Effector memory CD8-positive, alpha-beta T cell (primary cell): ENCODE measurements at regions not wholly inside any gene's neighbourhood (a gene's known extent, or its start where the extent isn't known, plus 50 kb on each side); places are given as distances from the start of the nearest gene placed in this dataset.
"Not testable (repeated sequence)": the region's sequence is repeated elsewhere in the genome, so short reads cannot be mapped to it uniquely, and the experiment has no call there.

Experiments
- ATAC-seq: fragments of 150-1000 bp; cut with Tn5 transposase; replicated peaks from 2 replicates; pipeline ENCODE4 v1.10.0; 2021; ENCODE audit warnings: mild to moderate bottlenecking, moderate library complexity
- DNase-seq, 3 experiments: peaks; one replicate each; pipeline ENCODE4 v3.0.0; 2021
- H3K27ac Mint-ChIP-seq, 2 donors: one replicate each; pipeline ENCODE4 v1.8.0; 2022; ENCODE audit warnings: mild to moderate bottlenecking in 2 of 2, mixed read lengths in 2 of 2, moderate library complexity in 2 of 2
- H3K27me3 Mint-ChIP-seq, 2 donors: one replicate each; pipeline ENCODE4 v1.8.0; 2022; ENCODE audit warnings: mixed read lengths in 2 of 2
- H3K36me3 Mint-ChIP-seq: one replicate; pipeline ENCODE4 v1.8.0; 2022; ENCODE audit warnings: mild to moderate bottlenecking, moderate library complexity, mixed read lengths; ENCODE audit not compliant: insufficient read depth
- H3K4me1 Mint-ChIP-seq, 2 donors: one replicate each; pipeline ENCODE4 v1.8.0; 2022; ENCODE audit warnings: low read depth in 2 of 2, mixed read lengths in 2 of 2
- H3K4me3 Mint-ChIP-seq, 2 donors: one replicate each; pipeline ENCODE4 v1.8.0; 2022; ENCODE audit warnings: mild to moderate bottlenecking in 2 of 2, mixed read lengths in 2 of 2, moderate library complexity in 2 of 2
- H3K9me3 Mint-ChIP-seq, 2 donors: one replicate each; pipeline ENCODE4 v1.8.0; 2022; ENCODE audit warnings: mixed read lengths in 2 of 2

DNA sequence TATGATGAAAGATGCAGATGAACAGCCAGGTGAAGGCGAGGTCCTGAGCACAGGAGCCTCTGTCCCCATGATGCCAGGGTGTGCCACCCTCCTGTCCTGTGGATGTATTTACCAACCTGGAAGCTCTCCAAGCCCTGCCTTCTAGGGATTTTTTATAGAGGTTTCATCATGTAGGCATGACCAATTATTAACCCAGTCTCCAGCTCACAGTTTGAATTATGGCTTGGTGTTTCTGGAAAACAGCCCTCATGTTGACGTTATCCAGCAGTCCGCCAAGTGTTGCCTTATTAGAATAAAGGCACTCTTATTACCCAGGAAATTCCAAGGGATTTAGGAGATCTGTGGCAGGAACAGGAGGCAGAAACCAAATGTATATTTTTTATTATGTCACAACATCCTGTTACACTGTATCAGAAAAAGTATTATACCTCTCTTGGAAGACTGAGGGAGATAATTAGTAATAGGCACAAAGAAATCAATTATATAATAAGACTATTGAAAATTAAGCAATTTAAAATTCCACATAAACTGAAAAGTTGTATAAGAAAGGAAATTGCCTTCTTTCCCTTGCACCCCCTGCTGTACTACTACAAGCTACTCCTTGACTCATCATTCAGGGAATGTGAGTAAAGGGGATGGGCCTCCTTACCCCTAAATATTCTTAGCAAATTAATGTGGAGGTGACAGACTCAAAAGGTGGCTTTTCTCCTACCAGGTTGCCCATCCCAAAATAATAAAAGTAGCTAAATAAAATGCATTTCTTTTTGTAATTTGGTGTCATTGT is 129.6 kb downstream of the ZNF330 start:
- Mint-ChIP-seq H3K27ac (no peak overlapping the region), H3K36me3 (peaks cover 2% of the 10 kb centered on the region), H3K27me3 (peaks cover 0 to 14% of the 10 kb centered on the region in 2 donors), H3K9me3 (no peaks in the 10 kb centered on the region), H3K4me3 (no peak overlapping the region), H3K4me1 (peaks cover 0 to 7% of the 10 kb centered on the region in 2 donors)
- DNase-seq = no peak
- no peak for ATAC-seq

DNA sequence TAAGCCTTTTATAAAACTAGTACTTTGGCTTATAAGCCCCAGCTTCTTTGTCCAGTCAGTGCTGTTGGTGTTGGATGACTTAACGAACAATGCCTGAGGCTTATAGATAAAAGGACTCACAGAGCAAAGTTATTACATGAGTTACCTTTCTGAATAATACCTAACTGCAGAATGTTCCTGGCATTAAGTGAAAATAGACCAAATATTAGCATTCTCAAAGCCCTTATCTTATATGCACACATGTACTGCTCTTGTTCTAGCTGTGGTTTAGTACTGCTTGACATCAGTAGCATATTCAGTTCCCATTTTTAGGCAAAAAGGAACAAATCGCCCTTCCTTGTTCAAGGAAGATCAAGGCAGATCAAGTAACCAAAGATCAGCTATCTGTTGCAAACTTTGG is 131.6 kb downstream of the ZNF330 start:
- no peaks in the 10 kb centered on the region for H3K9me3 Mint-ChIP-seq
- H3K4me1 Mint-ChIP-seq = peaks cover 0 to 7% of the 10 kb centered on the region in 2 donors
- H3K27me3 Mint-ChIP-seq = peaks cover 0 to 14% of the 10 kb centered on the region in 2 donors
- H3K27ac Mint-ChIP-seq = no peak overlapping the region
- H3K36me3 Mint-ChIP-seq = peaks cover under 1% of the 10 kb centered on the region
- H3K4me3 Mint-ChIP-seq = no peak overlapping the region
- no peak for DNase-seq
- ATAC-seq = no peak

DNA sequence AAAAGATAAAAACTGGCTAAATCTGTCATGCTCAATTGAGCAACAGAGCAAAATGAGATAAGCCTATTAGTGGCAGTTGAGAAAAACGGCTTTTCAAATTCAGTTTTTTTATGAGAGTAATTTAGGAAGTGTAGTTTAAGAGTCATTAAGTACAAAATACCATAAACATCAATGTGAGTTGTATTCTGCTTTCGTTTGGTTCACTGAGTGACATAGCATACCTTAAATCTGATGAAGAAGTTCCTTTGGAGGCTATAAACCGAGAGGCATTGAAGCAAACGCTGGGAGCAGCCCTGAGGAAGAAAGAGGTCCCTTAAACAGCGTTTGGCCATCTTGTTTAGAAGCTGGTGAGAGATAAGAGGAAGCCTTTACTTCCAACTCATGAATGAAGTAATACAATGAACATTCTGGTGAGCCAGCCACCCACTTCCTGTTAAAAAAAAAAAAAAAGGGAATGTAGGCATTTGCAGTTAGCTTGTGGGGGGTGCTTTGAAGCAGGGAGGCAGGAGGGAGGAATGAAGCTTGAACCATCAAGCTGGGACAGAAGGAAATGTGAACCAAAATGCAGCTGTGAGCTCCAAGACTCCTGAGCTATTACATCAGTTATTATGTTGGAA is 132.3 kb downstream of the ZNF330 start:
- Mint-ChIP-seq H3K27me3 (peaks cover 0 to 14% of the 10 kb centered on the region in 2 donors), H3K9me3 (no peaks in the 10 kb centered on the region), H3K4me1 (peaks cover 0 to 7% of the 10 kb centered on the region in 2 donors), H3K36me3 (no peaks in the 10 kb centered on the region), H3K27ac (no peak overlapping the region), H3K4me3 (no peak overlapping the region)
- ATAC-seq (no peak), DNase-seq (no peak)

DNA sequence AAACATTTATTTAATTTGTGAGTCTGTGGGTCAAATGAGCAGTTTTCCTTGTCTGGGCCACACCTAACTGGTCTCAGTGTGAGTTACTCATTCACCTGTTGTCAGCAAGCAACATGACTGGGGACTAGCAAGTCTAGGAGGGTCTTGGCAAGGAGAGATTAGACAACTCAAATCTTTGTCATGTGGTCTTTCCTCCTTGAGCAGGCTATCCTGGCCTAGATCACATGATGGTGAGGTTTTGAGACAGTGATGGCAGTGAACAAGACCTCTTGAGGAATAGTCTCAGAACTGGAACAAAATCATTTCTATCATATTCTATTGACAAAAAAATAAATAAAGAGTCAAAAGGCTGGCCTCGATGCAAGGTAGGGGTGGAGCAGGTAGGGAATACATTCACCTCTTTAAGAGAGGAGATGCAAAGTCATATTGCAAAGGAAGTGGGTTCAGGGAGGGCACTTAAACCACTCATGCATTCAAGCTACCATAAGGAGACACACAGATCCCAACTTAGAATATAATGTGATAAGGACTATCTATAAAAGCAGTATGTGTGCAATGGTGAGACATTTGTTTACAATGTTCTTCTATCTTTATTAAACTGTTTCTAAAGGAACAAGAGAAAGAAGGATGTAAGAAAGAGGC is 135.7 kb downstream of the ZNF330 start:
- DNase-seq (no peak), ATAC-seq (no peak)
- H3K27me3 Mint-ChIP-seq = peaks cover 0 to 10% of the 10 kb centered on the region in 2 donors
- peaks cover 0 to 3% of the 10 kb centered on the region in 2 donors for H3K4me1 Mint-ChIP-seq
- no peak overlapping the region for H3K27ac Mint-ChIP-seq
- peaks cover 2 to 7% of the 10 kb centered on the region in 2 donors for H3K9me3 Mint-ChIP-seq
- no peak overlapping the region for H3K4me3 Mint-ChIP-seq
- H3K36me3 Mint-ChIP-seq = no peaks in the 10 kb centered on the region

DNA sequence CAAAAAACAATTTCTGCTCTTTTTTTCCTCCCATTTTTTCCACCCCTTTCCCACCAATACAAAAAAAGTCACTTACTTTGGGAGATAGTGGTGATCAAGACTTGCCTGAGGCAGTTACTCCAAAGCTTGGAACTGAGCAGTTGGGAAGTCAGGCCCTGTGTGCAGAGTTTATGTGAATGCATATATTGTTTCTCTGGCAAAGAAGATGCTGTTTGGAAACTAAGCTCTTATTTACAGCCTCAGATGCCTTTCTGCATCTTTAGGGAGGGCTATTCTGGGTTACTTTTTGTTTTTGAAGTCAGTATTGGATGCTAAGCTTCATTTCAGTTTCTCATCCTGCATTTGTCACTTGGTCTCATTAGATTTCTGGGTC is 136.3 kb downstream of the ZNF330 start:
- H3K36me3 Mint-ChIP-seq = no peaks in the 10 kb centered on the region
- peaks cover 0 to 10% of the 10 kb centered on the region in 2 donors for H3K27me3 Mint-ChIP-seq
- peaks cover 2 to 7% of the 10 kb centered on the region in 2 donors for H3K9me3 Mint-ChIP-seq
- no peak overlapping the region for H3K4me3 Mint-ChIP-seq
- ATAC-seq (no peak), DNase-seq (no peak)
- H3K27ac Mint-ChIP-seq = no peak overlapping the region
- H3K4me1 Mint-ChIP-seq = peaks cover 0 to 3% of the 10 kb centered on the region in 2 donors

DNA sequence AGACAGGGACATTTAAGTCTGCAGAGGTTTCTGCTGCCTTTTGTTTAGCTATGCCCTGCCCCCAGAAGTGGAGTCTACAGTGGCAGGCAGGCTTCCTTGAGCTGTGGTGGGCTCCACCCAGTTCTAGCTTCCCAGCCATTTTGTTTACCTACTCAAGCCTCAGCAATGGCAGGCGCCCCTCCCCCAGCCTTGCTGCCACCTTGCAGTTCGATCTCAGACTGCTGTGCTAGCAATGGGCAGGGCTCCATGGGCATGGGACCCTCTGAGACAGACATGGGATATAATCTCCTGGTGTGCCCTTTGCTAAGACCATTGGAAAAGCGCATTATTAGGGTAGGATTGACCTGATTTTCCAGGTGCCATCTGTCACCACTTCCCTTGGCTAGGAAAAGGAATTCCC is 147.5 kb downstream of the ZNF330 start:
- not testable (repeated sequence) for H3K4me3 Mint-ChIP-seq, H3K27ac Mint-ChIP-seq, H3K9me3 Mint-ChIP-seq, DNase-seq, H3K36me3 Mint-ChIP-seq, H3K4me1 Mint-ChIP-seq, H3K27me3 Mint-ChIP-seq, ATAC-seq

DNA sequence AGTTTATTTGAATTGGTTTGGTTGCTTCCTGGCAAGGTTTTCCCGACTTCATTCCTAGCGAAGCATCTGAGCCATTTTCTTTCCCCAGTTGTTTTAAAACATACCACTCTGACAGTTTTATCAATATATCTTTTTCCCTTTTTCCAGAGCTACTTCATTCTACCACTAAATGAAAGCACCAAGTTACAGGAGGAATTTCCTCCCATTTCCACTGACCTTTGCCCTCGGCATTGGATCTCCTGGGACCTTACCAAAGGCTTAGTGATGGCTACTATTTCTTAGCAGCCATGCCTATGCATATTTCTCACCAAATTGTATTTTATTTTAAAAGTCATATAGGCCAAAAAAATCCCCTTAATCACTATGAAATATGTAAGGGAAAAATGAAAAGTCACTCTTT is 150.5 kb downstream of the ZNF330 start:
- no peak overlapping the region for H3K4me3 Mint-ChIP-seq
- no peaks in the 10 kb centered on the region for H3K36me3 Mint-ChIP-seq
- no peaks in the 10 kb centered on the region for H3K4me1 Mint-ChIP-seq
- DNase-seq (no peak), ATAC-seq (no peak)
- peaks cover 0 to 8% of the 10 kb centered on the region in 2 donors for H3K9me3 Mint-ChIP-seq
- H3K27me3 Mint-ChIP-seq = peaks cover 11 to 33% of the 10 kb centered on the region in 2 donors
- H3K27ac Mint-ChIP-seq = no peak overlapping the region

DNA sequence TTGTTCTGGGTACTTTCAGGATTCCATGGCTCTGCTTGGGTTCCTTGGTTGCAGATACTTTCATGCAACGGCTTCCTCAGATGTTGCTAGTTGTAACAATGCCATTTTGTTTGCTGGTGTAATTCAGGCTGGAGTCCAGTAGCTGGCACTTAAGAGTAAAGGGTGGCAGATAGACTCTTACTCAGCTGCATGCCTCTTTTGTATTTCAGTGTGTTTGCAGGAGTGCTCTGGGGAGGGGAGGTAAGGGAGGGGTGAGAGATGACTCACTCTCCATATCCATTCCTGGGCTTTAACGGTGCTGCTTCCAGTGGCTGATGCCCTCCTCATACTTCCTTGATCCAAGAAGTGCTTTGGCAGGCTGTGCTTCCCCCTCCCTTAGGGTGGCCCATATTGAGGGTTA is 155.2 kb downstream of the ZNF330 start:
- Mint-ChIP-seq H3K27ac (no peak overlapping the region), H3K4me3 (no peak overlapping the region), H3K27me3 (peaks cover 11 to 27% of the 10 kb centered on the region in 2 donors), H3K9me3 (peaks cover 1 to 6% of the 10 kb centered on the region in 2 donors), H3K36me3 (no peaks in the 10 kb centered on the region), H3K4me1 (no peaks in the 10 kb centered on the region)
- DNase-seq (no peak), ATAC-seq (no peak)

DNA sequence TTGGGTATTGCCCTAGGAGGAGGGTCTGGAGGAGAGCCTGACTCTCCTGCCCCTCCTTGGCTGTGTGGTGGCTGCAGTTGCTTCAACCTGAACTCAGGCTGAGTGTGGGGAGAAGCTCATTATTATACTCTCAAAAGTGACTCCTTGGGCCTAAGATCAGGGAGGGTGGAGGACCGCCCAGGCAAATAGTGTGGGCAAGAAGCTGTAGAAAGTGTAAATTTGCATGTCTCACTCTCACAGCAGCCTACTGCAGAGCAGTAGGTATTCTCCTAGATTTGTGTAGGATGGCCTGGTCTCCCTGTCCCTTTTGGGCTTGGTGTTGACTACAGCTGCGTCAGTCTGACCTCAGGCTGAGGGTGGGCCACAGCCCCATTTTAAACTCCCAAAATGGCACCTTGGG is 156.1 kb downstream of the ZNF330 start:
- Mint-ChIP-seq H3K4me1 (no peaks in the 10 kb centered on the region), H3K27ac (no peak overlapping the region), H3K36me3 (no peaks in the 10 kb centered on the region), H3K4me3 (no peak overlapping the region), H3K27me3 (peaks cover 11 to 27% of the 10 kb centered on the region in 2 donors), H3K9me3 (peaks cover 1 to 8% of the 10 kb centered on the region in 2 donors)
- ATAC-seq (no peak), DNase-seq (no peak)

DNA sequence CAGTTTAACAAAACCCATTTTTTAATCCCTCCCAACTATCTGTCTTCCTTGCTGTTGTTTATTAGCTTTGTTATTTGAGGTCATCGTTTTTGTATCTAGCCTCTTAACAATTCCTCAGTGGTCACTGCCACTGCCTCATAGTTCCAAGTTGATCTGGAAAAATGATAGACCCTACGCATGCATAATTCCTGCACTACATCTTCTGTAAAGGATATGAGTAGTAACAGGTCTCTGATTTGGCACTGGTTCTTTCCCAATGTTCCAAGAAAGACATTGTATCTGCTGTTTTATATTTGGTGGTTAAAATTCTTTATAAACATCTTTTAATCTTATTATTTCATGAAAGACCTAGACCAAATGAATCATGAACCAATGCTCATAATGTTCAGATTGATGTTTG is 166.6 kb downstream of the ZNF330 start:
- H3K27me3 Mint-ChIP-seq = no peaks in the 10 kb centered on the region
- ATAC-seq = no peak
- H3K4me1 Mint-ChIP-seq = no peaks in the 10 kb centered on the region
- H3K4me3 Mint-ChIP-seq = no peak overlapping the region
- H3K36me3 Mint-ChIP-seq = no peaks in the 10 kb centered on the region
- no peak for DNase-seq
- peaks cover 0 to 1% of the 10 kb centered on the region in 2 donors for H3K9me3 Mint-ChIP-seq
- no peak overlapping the region for H3K27ac Mint-ChIP-seq

DNA sequence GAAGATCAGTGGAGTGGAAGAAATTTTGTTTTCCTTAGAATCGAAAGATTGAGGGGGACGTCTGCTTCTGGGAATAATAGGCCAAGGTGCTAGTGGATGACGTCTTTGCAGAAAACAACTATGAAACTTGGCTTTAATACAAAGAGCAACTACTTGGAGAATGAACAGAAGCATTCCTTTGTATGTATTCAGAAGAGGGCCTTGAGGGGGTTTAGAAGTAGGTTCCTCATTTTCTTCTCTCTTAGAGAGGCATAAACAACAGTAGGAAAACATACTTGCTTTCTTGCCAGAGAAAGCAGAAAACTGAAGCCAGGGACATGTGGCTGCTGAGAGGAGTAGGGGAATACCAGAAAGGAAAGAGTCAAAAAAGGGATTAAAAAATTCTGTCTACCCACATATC is 167.8 kb downstream of the ZNF330 start:
- no peaks in the 10 kb centered on the region for H3K27me3 Mint-ChIP-seq

DNA sequence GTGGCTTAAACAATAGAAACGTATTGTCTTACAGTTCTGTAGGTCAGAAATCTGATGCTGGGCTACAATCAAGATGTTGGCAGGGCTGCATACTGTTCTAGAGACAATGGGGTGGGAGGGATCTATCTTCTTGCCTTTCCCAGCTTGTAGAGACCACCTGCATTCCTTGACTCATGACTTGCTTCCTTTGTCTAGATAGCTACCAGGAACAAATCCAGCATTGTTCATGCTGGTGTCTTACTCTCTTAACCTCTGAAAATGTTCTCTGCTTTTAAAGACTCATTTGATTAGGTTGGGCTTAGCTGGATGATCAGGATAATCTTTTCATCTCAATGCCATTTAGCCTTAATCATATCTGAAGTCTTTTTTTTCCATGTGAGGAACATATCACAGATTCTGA is 169.0 kb downstream of the ZNF330 start:
- no peak overlapping the region for H3K4me3 Mint-ChIP-seq
- H3K27me3 Mint-ChIP-seq = no peaks in the 10 kb centered on the region
- no peaks in the 10 kb centered on the region for H3K4me1 Mint-ChIP-seq
- no peaks in the 10 kb centered on the region for H3K36me3 Mint-ChIP-seq
- DNase-seq = no peak
- ATAC-seq = no peak
- no peak overlapping the region for H3K27ac Mint-ChIP-seq
- H3K9me3 Mint-ChIP-seq = no peaks in the 10 kb centered on the region

More for the DNA sequence above, 167.8 kb downstream of the ZNF330 start:
- ATAC-seq = no peak
- Mint-ChIP-seq H3K9me3 (no peaks in the 10 kb centered on the region), H3K36me3 (no peaks in the 10 kb centered on the region), H3K4me1 (no peaks in the 10 kb centered on the region), H3K4me3 (no peak overlapping the region), H3K27ac (no peak overlapping the region)
- DNase-seq = no peak

DNA sequence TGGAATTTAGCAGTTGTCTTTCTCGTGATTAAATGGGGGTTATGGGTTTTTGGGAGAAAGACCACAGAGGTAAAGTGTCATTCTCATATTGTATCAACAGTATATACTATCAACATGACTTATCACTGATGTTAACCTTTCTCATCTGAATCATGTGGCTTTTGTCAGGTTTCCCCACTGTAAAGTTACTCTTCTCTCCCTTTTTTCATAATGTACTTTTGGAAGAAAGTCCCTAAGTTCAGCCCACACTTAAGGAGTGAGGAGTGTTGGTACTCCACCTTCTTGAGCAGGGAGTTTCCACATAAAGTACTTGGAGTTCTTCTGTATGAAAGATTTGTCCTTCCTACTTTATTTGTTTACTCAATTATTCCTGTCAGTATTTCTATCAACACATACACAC is 169.9 kb downstream of the ZNF330 start:
- Mint-ChIP-seq H3K4me3 (no peak overlapping the region), H3K27me3 (no peaks in the 10 kb centered on the region), H3K9me3 (no peaks in the 10 kb centered on the region), H3K4me1 (no peaks in the 10 kb centered on the region), H3K36me3 (no peaks in the 10 kb centered on the region), H3K27ac (no peak overlapping the region)
- ATAC-seq (no peak), DNase-seq (no peak)

DNA sequence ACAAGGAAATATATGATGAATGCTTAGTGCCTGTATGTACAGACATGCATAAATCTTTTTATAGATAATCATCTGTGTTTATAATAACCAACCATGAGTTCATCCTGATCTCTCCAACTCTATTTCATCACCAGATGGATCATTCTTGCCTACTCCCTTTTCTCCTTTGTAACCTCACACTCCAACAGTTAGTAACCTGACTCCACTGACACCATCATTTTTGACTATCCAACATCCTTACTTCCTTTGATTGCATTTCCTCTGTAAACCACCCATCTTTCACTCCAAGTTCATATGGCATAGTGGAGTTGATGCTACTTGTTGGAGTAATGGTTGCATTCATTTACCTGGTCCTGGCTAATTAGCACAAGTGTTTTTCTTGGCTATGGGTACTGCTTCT is 170.6 kb downstream of the ZNF330 start:
- no peaks in the 10 kb centered on the region for H3K9me3 Mint-ChIP-seq
- H3K4me1 Mint-ChIP-seq = no peaks in the 10 kb centered on the region
- DNase-seq (no peak), ATAC-seq (no peak)
- no peaks in the 10 kb centered on the region for H3K36me3 Mint-ChIP-seq
- no peaks in the 10 kb centered on the region for H3K27me3 Mint-ChIP-seq
- H3K27ac Mint-ChIP-seq = no peak overlapping the region
- no peak overlapping the region for H3K4me3 Mint-ChIP-seq
